Neural crest cell (in vitro differentiated cells): ENCODE measurements at regions not wholly inside any gene's neighbourhood (a gene's known extent, or its start where the extent isn't known, plus 50 kb on each side); places are given as distances from the start of the nearest gene placed in this dataset.
"Not testable (repeated sequence)": the region's sequence is repeated elsewhere in the genome, so short reads cannot be mapped to it uniquely, and the experiment has no call there.

Experiments
- DNase-seq: peaks from one replicate; pipeline ENCODE4 v3.0.0; 2021; ENCODE audit warnings: low read depth, mixed read lengths, low spot score
- H3K27ac Mint-ChIP-seq: one replicate; pipeline ENCODE4 v1.8.0; 2021; ENCODE audit warnings: mild to moderate bottlenecking, mixed read lengths; ENCODE audit not compliant: unreplicated experiment
- H3K27me3 Mint-ChIP-seq: 2 replicates; pipeline ENCODE4 v1.8.0; 2021; ENCODE audit warnings: low read depth, mild to moderate bottlenecking, mixed read lengths
- H3K36me3 Mint-ChIP-seq: 2 replicates; pipeline ENCODE4 v1.8.0; 2021; ENCODE audit warnings: low read depth, mild to moderate bottlenecking, mixed read lengths
- H3K4me1 Mint-ChIP-seq: 2 replicates; pipeline ENCODE4 v1.8.0; 2021; ENCODE audit warnings: mixed read lengths
- H3K4me3 Mint-ChIP-seq: one replicate; pipeline ENCODE4 v1.8.0; 2021; ENCODE audit warnings: mild to moderate bottlenecking, mixed read lengths
- H3K9me3 Mint-ChIP-seq: 2 replicates; pipeline ENCODE4 v1.8.0; 2021; ENCODE audit warnings: mixed read lengths
- CTCF ChIP-seq: fragments of 200-600 bp; sonication (generic); conservative IDR thresholded peaks from 2 replicates; pipeline ENCODE4 v1.5.0; 2021; ENCODE audit warnings: antibody characterized with exemption, mild to moderate bottlenecking

- H3K27ac Mint-ChIP-seq: no peak overlapping the region
- no peak for TF ChIP-seq CTCF
- no peak overlapping the region for H3K4me3 Mint-ChIP-seq
- no peaks in the 10 kb centered on the region for H3K36me3 Mint-ChIP-seq
- H3K27me3 Mint-ChIP-seq: peaks cover 7% of the 10 kb centered on the region
- no peak for DNase-seq
- no peaks in the 10 kb centered on the region for H3K9me3 Mint-ChIP-seq
- no peaks in the 10 kb centered on the region for H3K4me1 Mint-ChIP-seq
These were observed 52.9 kb upstream of the IMP4 start for GRCh38 chr2:130289780-130290179.

GRCh38 chr2:130288467-130289403 is 54.0 kb upstream of the IMP4 start:
- Mint-ChIP-seq H3K9me3 (no peaks in the 10 kb centered on the region), H3K4me3 (no peak overlapping the region), H3K36me3 (no peaks in the 10 kb centered on the region), H3K27ac (no peak overlapping the region), H3K27me3 (peaks cover 1% of the 10 kb centered on the region), H3K4me1 (no peaks in the 10 kb centered on the region)
- peak; percentile 38 for TF ChIP-seq CTCF
- DNase-seq: no peak

GRCh38 chr2:130287656-130288026 is 55.1 kb upstream of the IMP4 start:
- no peak for TF ChIP-seq CTCF
- Mint-ChIP-seq H3K36me3 (no peaks in the 10 kb centered on the region), H3K4me1 (no peaks in the 10 kb centered on the region), H3K4me3 (no peak overlapping the region), H3K27me3 (no peaks in the 10 kb centered on the region), H3K27ac (no peak overlapping the region), H3K9me3 (no peaks in the 10 kb centered on the region)
- DNase-seq: no peak

GRCh38 chr2:130286983-130287655 is 55.6 kb upstream of the IMP4 start:
- no peaks in the 10 kb centered on the region for H3K27me3 Mint-ChIP-seq
- no peaks in the 10 kb centered on the region for H3K4me1 Mint-ChIP-seq
- H3K27ac Mint-ChIP-seq: no peak overlapping the region
- TF ChIP-seq CTCF: no peak
- no peak overlapping the region for H3K4me3 Mint-ChIP-seq
- DNase-seq: no peak
- H3K36me3 Mint-ChIP-seq: no peaks in the 10 kb centered on the region
- H3K9me3 Mint-ChIP-seq: no peaks in the 10 kb centered on the region

GRCh38 chr2:130283341-130283869 is 59.3 kb upstream of the IMP4 start:
- not testable (repeated sequence) for H3K27ac Mint-ChIP-seq, H3K36me3 Mint-ChIP-seq, H3K9me3 Mint-ChIP-seq, H3K4me3 Mint-ChIP-seq, H3K27me3 Mint-ChIP-seq, DNase-seq, H3K4me1 Mint-ChIP-seq

GRCh38 chr2:130279551-130279950 is 63.1 kb upstream of the IMP4 start:
- H3K4me3 Mint-ChIP-seq, H3K36me3 Mint-ChIP-seq, H3K9me3 Mint-ChIP-seq: not testable (repeated sequence)

GRCh38 chr2:130268333-130268732 is 70.1 kb upstream of the TUBA3E start:
- not testable (repeated sequence) for H3K27me3 Mint-ChIP-seq, DNase-seq, H3K9me3 Mint-ChIP-seq, H3K27ac Mint-ChIP-seq, H3K36me3 Mint-ChIP-seq, H3K4me3 Mint-ChIP-seq, H3K4me1 Mint-ChIP-seq

More at GRCh38 chr2:130279551-130279950, 63.1 kb upstream of the IMP4 start:
- not testable (repeated sequence) for H3K27me3 Mint-ChIP-seq, DNase-seq, H3K4me1 Mint-ChIP-seq, H3K27ac Mint-ChIP-seq

- H3K27me3 Mint-ChIP-seq, H3K4me1 Mint-ChIP-seq, DNase-seq, H3K36me3 Mint-ChIP-seq, H3K9me3 Mint-ChIP-seq, H3K27ac Mint-ChIP-seq, H3K4me3 Mint-ChIP-seq: not testable (repeated sequence)
These were observed 69.3 kb upstream of the TUBA3E start for GRCh38 chr2:130267572-130267971.

GRCh38 chr2:130266836-130267235 is 68.6 kb upstream of the TUBA3E start:
- H3K9me3 Mint-ChIP-seq, H3K36me3 Mint-ChIP-seq, DNase-seq, H3K4me1 Mint-ChIP-seq, H3K27me3 Mint-ChIP-seq, H3K27ac Mint-ChIP-seq, H3K4me3 Mint-ChIP-seq: not testable (repeated sequence)
